GM12873 (cell line): ENCODE measurements at regions not wholly inside any gene's neighbourhood (a gene's known extent, or its start where the extent isn't known, plus 50 kb on each side); places are given as distances from the start of the nearest gene placed in this dataset.

Experiments
- TF ChIP-seq, protein P1 (sequence below): IDR thresholded peaks from 2 replicates; pipeline ENCODE4 v1.5.1; 2012; ENCODE audit warnings: low read depth, mild to moderate bottlenecking, moderate library complexity, low read length, control low read depth; ENCODE audit not compliant: insufficient read depth; ENCODE audit errors: missing control alignments

DNA sequence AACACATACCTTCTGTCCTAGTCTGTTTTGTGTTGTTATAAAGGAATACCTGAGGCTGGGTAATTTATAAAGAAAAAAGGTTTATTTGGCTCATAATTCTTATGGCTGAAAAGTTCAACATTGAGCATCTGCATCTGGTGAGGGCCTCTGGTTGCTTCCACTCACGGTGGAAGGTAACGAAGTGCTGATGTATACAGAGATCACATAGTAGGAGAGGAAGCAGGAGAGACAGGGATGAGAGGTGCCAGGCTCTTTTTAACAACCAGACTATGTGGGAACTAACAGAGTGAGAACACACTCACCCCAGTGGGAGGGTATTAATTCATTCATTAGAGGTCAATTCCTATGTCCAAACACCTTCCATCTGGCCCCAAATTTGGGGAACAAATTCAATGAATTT, 463.8 kb downstream of the DSC3 start:
- TF ChIP-seq, protein P1, sequence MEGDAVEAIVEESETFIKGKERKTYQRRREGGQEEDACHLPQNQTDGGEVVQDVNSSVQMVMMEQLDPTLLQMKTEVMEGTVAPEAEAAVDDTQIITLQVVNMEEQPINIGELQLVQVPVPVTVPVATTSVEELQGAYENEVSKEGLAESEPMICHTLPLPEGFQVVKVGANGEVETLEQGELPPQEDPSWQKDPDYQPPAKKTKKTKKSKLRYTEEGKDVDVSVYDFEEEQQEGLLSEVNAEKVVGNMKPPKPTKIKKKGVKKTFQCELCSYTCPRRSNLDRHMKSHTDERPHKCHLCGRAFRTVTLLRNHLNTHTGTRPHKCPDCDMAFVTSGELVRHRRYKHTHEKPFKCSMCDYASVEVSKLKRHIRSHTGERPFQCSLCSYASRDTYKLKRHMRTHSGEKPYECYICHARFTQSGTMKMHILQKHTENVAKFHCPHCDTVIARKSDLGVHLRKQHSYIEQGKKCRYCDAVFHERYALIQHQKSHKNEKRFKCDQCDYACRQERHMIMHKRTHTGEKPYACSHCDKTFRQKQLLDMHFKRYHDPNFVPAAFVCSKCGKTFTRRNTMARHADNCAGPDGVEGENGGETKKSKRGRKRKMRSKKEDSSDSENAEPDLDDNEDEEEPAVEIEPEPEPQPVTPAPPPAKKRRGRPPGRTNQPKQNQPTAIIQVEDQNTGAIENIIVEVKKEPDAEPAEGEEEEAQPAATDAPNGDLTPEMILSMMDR = no peak

DNA sequence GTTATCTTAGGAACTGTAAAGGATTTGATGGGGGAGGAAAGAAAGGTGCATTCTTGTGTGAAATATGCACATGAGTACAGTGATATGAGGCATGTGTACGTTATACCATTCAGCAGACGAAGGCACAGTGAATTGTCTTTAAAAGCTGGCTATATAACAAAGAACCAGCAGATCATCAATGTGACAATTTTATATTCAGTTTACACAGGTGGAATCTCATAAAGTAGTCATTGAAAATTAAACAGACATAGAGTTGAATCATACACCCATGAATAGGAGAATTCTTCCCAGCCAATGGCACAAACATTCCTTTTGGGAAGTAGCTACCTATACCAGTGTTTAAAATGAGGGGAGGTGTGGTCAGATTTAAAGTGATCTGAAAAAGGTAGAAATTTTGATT, 470.3 kb downstream of the DSC3 start:
- TF ChIP-seq, protein P1 = no peak

DNA sequence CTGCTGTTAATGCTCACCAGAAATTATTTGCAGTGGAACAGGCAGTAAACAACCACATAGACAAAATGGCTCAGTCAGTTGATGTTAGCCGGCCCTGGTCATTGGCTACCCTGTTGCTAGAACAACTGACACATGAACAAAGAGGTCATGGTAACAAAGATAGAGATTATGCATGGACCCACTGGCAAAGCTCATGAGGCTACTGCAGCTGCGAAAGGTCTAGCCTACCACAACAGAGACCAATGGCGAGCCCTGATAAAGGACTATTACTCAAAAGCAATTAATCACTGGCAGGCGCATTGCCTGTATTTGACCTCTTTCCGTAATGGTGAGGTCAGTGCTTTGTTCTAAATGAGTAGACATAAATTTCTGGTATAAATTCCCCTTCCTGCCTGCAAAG, 474.2 kb downstream of the DSC3 start:
- TF ChIP-seq, protein P1 = no peak

DNA sequence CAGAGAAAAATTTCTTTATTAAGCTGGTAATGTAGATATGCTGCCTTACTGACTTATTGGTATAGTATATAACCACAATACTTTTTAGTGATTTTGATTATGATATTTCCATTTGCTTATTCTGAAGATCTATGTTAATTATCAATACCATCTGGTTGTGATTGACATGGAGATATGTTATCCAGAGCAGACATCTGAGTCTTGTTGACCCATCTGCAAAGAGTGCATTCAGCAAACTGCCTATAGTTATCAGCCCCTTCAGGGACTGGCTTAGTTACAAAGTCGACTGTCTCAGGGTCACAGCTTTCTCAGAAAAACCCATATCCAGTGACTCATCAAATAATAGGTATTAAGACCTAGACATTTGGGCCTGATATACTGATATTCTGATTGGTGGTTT, 475.7 kb downstream of the DSC3 start:
- TF ChIP-seq, protein P1 = no peak

DNA sequence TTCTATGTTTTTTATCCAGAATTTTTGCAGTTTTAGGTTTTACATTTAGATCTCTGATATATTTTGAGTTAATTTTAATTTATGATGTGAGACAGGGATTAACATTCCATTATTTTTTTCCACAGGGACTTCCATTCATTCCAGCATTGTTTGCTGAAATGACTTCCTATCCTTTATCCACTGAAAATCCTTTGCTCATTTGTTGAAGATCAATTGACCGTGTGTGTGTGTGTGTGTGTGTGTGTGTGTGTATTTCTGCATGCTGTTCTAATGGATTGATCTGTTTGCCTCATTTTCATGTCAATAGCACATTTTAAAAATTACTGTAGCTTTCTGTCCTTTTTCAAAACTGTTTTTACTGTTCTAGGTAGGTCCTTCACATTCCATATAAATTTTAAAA, 480.3 kb downstream of the DSC3 start:
- TF ChIP-seq, protein P1 = no peak

DNA sequence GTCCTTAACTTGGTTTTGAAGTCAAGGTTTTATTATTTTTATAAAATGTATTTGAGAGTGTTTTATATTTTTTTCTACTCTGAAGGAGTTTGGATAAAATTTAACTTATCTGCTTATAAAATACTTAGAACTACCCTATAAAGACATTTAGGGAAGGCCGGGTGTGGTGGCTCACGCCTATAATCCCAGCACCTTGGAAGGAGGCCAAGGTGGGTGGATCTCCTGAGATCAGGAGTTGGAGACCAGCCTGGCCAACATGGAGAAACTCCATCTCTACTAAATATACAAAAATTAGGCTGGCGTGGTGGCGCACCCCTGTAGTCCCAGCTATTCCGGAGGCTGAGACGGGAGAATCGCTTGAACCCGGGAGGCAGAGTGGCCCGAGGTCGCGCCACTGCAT, 486.4 kb downstream of the DSC3 start:
- TF ChIP-seq, protein P1 = no peak

DNA sequence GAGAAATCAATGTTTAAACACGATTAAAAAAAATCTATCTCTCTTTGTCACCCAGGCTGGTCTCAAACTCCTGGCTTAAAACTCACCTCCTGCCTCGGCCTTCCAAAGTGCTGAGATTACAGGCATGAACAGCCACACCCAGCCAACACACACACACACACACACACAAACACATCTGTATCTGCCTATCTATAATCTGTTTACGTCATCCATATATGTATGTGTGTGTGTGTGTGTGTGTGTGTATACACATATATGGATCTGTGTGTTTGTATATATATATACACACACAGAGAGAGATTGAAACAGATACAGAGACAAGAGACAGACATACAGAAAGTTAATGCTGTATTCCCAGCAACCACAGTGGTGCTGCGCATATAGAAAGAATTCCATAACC, 497.1 kb downstream of the DSC3 start:
- TF ChIP-seq, protein P1 = no peak
